Activated T-helper 2 cell treated with anti-CD3 and anti-CD28 coated beads, Interferon-gamma antibody, Interleukin-2, Interleukin-4, amounts not matched to agents 10 μg/mL and 5 μg/mL and 100 μg/mL, durations not matched to agents 14 hours and 24 hours and 36 hours (primary cell): ENCODE measurements at regions not wholly inside any gene's neighbourhood (a gene's known extent, or its start where the extent isn't known, plus 50 kb on each side); places are given as distances from the start of the nearest gene placed in this dataset.

Source experiments
- DNase-seq: peaks from one replicate; pipeline ENCODE4 v3.0.0; 2021; ENCODE audit warnings: low spot score
- H3K27ac Mint-ChIP-seq: one replicate; pipeline ENCODE4 v1.8.0; 2021; ENCODE audit warnings: mixed read lengths
- H3K27me3 Mint-ChIP-seq: one replicate; pipeline ENCODE4 v1.8.0; 2021; ENCODE audit warnings: low read depth, mixed read lengths
- H3K36me3 Mint-ChIP-seq: one replicate; pipeline ENCODE4 v1.8.0; 2021; ENCODE audit warnings: low read depth, mixed read lengths
- H3K4me1 Mint-ChIP-seq: one replicate; pipeline ENCODE4 v1.8.0; 2021; ENCODE audit warnings: low read depth, mixed read lengths
- H3K4me3 Mint-ChIP-seq: one replicate; pipeline ENCODE4 v1.8.0; 2021; ENCODE audit warnings: low read depth, mild to moderate bottlenecking, moderate library complexity, mixed read lengths
- H3K9me3 Mint-ChIP-seq: one replicate; pipeline ENCODE4 v1.8.0; 2021; ENCODE audit warnings: mixed read lengths
- intact Hi-C: fragments of 100-400 bp; cut with micrococcal nuclease; formaldehyde crosslinking; loops from one replicate; pipeline ENCODE4 v1.15.1; 2023

GRCh38 chr6:9361749-9362148 lies 926.4 kb upstream of the SLC35B3 start:
- Mint-ChIP-seq H3K4me1 (no peaks in the 10 kb centered on the region), H3K4me3 (no peak overlapping the region), H3K27ac (no peak overlapping the region), H3K9me3 (peaks cover 13% of the 10 kb centered on the region), H3K36me3 (no peaks in the 10 kb centered on the region), H3K27me3 (no peaks in the 10 kb centered on the region)
- DNase-seq, result no peak
- intact Hi-C loops, result no loop called here

GRCh38 chr6:9360881-9361280 lies 925.5 kb upstream of the SLC35B3 start:
- no peak overlapping the region for H3K27ac Mint-ChIP-seq
- H3K36me3 Mint-ChIP-seq, result no peaks in the 10 kb centered on the region
- H3K27me3 Mint-ChIP-seq, result no peaks in the 10 kb centered on the region
- H3K4me3 Mint-ChIP-seq, result no peak overlapping the region
- peaks cover 13% of the 10 kb centered on the region for H3K9me3 Mint-ChIP-seq
- intact Hi-C loops, result no loop called here
- DNase-seq, result no peak
- H3K4me1 Mint-ChIP-seq, result no peaks in the 10 kb centered on the region

DNA sequence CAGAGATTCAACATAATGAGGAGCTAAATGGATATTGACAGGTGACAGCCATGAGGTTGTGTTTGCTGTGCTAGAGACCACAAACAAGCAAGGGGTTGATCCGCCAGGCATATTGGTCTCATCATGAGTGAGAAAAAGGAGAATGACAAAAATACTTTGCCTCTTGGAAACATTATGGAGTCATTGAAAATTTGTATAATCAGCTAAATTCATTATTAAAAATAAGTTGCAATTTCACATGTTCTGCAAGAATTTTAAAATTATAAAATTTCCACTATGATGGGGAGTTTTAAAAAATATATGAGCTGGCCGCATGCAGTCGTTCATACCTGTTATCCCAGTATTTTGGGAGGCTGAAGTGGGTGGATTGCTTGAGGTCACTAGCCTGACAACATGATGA lies 912.3 kb upstream of the SLC35B3 start:
- Mint-ChIP-seq H3K4me1 (no peaks in the 10 kb centered on the region), H3K9me3 (peaks cover 5% of the 10 kb centered on the region), H3K27me3 (no peaks in the 10 kb centered on the region), H3K27ac (no peak overlapping the region), H3K36me3 (no peaks in the 10 kb centered on the region), H3K4me3 (no peak overlapping the region)
- intact Hi-C loops, result no loop called here
- no peak for DNase-seq

GRCh38 chr6:9346923-9347322 lies 911.6 kb upstream of the SLC35B3 start:
- peaks cover 1% of the 10 kb centered on the region for H3K9me3 Mint-ChIP-seq
- H3K27ac Mint-ChIP-seq, result no peak overlapping the region
- no peaks in the 10 kb centered on the region for H3K27me3 Mint-ChIP-seq
- H3K4me3 Mint-ChIP-seq, result no peak overlapping the region
- intact Hi-C loops, result no loop called here
- DNase-seq, result no peak
- H3K4me1 Mint-ChIP-seq, result no peaks in the 10 kb centered on the region
- no peaks in the 10 kb centered on the region for H3K36me3 Mint-ChIP-seq

- Mint-ChIP-seq H3K36me3 (no peaks in the 10 kb centered on the region), H3K9me3 (peaks cover 10% of the 10 kb centered on the region), H3K27ac (no peak overlapping the region), H3K4me3 (no peak overlapping the region), H3K27me3 (no peaks in the 10 kb centered on the region), H3K4me1 (no peaks in the 10 kb centered on the region)
- DNase-seq, result no peak
- intact Hi-C loops, result no loop called here
These were observed 900.1 kb upstream of the SLC35B3 start for GRCh38 chr6:9335431-9335830.

DNA sequence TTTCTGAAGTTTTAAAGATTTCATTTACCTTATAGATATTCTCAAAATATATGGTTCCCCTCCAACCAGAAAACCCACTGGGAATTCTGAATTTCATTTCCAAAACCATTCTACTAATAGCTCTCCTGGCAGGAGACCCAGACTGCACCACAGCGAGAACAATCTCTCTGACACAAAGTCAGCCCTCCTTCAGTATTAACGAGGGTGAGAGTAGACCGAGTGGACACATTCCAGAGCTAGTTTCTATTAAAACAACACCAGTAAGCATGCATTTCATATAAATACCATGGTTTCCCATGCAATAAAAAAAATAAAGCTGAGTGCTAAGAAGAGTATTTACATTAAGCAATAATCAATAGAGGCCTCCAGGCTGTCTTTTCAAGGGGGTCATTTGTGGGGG lies 899.6 kb upstream of the SLC35B3 start:
- H3K27me3 Mint-ChIP-seq, result no peaks in the 10 kb centered on the region
- H3K27ac Mint-ChIP-seq, result no peak overlapping the region
- no peaks in the 10 kb centered on the region for H3K4me1 Mint-ChIP-seq
- H3K9me3 Mint-ChIP-seq, result peaks cover 10% of the 10 kb centered on the region
- H3K4me3 Mint-ChIP-seq, result no peak overlapping the region
- intact Hi-C loops, result no loop called here
- DNase-seq, result no peak
- H3K36me3 Mint-ChIP-seq, result no peaks in the 10 kb centered on the region

DNA sequence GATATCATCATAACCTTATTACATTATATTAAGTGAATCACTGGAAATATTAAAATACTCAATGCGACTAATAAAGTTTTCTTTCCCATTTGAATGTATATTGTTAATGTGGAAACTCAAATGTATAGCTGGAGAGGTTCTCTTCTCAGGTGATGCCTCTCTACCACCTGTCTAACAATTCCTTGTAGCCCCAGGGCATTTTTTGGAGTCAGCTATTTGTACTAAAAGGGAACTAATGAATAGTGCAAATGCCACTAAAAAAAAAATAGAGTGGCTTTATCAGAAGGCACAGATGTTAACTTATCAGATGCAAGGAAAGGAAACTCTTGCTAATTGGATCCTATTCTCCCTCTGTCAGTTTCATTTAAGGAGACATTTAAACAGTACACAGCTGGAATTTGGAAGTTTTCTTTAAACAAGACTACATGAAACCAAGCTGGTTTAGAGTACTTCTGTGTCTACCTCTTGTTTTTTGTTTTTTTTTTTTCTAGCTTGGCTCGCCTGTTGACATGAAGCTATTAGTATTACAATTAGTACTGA lies 897.0 kb upstream of the SLC35B3 start:
- Mint-ChIP-seq H3K4me1 (no peaks in the 10 kb centered on the region), H3K9me3 (peaks cover 15% of the 10 kb centered on the region), H3K27me3 (no peaks in the 10 kb centered on the region), H3K4me3 (no peak overlapping the region), H3K36me3 (no peaks in the 10 kb centered on the region), H3K27ac (no peak overlapping the region)
- no peak for DNase-seq
- intact Hi-C loops, result no loop called here

DNA sequence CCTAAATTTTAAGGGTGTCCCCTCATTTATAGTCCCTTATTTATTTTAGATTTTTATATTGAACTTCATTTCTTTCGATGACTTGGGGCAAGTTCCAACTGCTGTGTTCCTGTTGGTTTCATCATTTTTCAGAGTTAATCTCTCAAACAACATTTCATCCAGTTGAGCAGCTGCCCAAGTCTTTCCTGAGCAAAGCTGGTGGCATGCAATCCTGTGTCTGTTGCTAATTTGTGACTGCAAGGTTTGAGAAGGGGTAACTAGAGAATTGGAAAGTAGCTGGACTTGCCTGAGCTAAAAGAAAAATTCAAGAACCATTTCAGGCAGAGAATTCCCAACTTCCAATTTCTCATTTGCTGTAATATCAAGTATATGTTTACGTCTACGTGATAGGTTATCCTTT lies 881.5 kb upstream of the SLC35B3 start:
- Mint-ChIP-seq H3K27me3 (no peaks in the 10 kb centered on the region), H3K36me3 (no peaks in the 10 kb centered on the region), H3K9me3 (no peaks in the 10 kb centered on the region), H3K4me3 (no peak overlapping the region), H3K4me1 (no peaks in the 10 kb centered on the region), H3K27ac (no peak overlapping the region)
- intact Hi-C loops, result no loop called here
- no peak for DNase-seq

GRCh38 chr6:9315966-9316650 lies 880.8 kb upstream of the SLC35B3 start:
- Mint-ChIP-seq H3K4me3 (no peak overlapping the region), H3K4me1 (no peaks in the 10 kb centered on the region), H3K27ac (no peak overlapping the region), H3K36me3 (no peaks in the 10 kb centered on the region), H3K9me3 (no peaks in the 10 kb centered on the region), H3K27me3 (no peaks in the 10 kb centered on the region)
- DNase-seq, result no peak
- intact Hi-C loops, result no loop called here

DNA sequence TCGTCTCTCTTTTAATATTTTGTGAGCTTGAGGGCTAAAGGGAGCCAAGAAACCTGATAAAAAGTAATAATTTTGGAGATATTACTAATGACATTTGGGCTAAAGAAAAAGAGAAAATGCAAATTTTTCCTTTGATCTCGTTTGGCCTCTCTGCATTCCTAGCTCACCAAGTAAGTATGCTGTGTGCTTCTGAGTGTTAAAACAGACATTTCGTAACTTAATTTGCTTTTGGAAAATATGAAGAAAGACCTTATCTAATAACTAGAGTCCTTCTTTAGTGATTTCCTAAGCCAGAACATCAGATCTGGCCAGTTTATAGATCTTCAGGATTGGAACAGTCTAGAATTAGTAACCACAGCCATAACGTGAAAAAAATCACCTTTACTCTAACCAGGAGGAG lies 872.9 kb upstream of the SLC35B3 start:
- DNase-seq, result no peak
- Mint-ChIP-seq H3K4me3 (no peak overlapping the region), H3K27ac (no peak overlapping the region), H3K9me3 (peaks cover 3% of the 10 kb centered on the region), H3K27me3 (no peaks in the 10 kb centered on the region), H3K36me3 (no peaks in the 10 kb centered on the region), H3K4me1 (no peaks in the 10 kb centered on the region)
- intact Hi-C loops, result no loop called here

DNA sequence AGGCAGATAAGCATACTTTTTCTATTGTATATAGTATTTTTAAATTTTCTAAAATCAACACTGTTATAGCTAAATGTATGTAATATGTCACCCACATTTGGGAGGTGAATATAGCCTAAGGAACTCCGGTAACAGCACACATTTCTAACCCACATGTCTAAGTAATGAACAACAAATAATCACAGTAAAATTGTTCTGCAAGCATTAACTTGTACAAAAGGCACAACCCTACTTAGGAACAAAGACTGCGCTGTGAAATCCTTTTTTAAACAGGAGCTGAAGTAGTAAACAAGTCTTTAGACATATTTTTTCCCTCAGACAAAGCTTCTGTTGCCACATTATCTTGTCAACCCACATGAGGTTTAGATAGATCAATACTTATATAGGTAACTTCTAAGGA lies 872.4 kb upstream of the SLC35B3 start:
- H3K27ac Mint-ChIP-seq, result no peak overlapping the region
- H3K4me1 Mint-ChIP-seq, result no peaks in the 10 kb centered on the region
- H3K27me3 Mint-ChIP-seq, result no peaks in the 10 kb centered on the region
- DNase-seq, result no peak
- peaks cover 3% of the 10 kb centered on the region for H3K9me3 Mint-ChIP-seq
- no peaks in the 10 kb centered on the region for H3K36me3 Mint-ChIP-seq
- intact Hi-C loops, result no loop called here
- H3K4me3 Mint-ChIP-seq, result no peak overlapping the region

DNA sequence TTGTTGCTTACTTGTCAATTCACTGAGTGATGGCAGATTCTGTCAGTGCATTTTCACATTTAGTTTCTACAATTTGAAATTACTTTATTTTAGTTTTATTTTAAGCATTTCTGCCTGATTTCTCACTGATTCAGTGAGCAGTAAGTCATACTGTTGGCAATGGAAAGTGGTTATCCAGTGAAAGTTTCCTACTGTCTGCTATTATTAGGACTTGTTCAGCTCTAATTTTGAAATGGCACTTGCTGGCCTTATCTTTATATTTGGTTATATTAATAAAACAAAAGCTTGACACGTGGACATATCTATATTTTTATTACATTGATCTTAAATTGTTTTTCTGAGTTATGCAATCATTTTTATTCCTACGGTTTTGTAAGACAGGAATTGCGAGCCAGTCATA lies 871.8 kb upstream of the SLC35B3 start:
- H3K27me3 Mint-ChIP-seq, result no peaks in the 10 kb centered on the region
- no peaks in the 10 kb centered on the region for H3K36me3 Mint-ChIP-seq
- H3K4me3 Mint-ChIP-seq, result no peak overlapping the region

DNA sequence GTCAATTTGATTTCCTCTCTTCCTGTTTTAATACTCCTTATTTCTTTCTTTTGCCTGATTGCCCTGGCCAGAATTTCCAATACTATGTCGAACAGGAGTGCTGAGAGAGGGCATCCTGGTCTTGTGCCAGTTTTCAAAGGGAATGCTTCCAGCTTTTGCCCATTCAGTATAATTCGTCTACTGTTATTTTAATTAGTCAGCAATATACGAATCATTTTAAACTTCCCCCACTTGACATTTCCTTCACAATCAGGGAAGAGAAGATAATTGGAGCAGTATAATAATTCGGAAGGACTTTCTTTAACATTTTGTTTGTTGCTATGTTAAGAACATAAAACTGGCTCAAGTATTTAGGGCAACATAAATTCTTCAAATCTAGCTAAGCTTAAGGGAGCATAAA lies 860.3 kb upstream of the SLC35B3 start:
- Mint-ChIP-seq H3K4me3 (no peak overlapping the region), H3K9me3 (peaks cover 15% of the 10 kb centered on the region), H3K36me3 (no peaks in the 10 kb centered on the region), H3K27ac (no peak overlapping the region), H3K27me3 (no peaks in the 10 kb centered on the region), H3K4me1 (no peaks in the 10 kb centered on the region)
- no peak for DNase-seq
- intact Hi-C loops, result no loop called here

More for the DNA sequence above, 871.8 kb upstream of the SLC35B3 start:
- DNase-seq, result no peak
- Mint-ChIP-seq H3K27ac (no peak overlapping the region), H3K9me3 (peaks cover 3% of the 10 kb centered on the region), H3K4me1 (no peaks in the 10 kb centered on the region)
- intact Hi-C loops, result no loop called here

GRCh38 chr6:9292975-9293374 lies 857.6 kb upstream of the SLC35B3 start:
- no peak overlapping the region for H3K27ac Mint-ChIP-seq
- no peak for DNase-seq
- H3K36me3 Mint-ChIP-seq, result no peaks in the 10 kb centered on the region
- no peaks in the 10 kb centered on the region for H3K27me3 Mint-ChIP-seq
- peaks cover 15% of the 10 kb centered on the region for H3K9me3 Mint-ChIP-seq
- no peaks in the 10 kb centered on the region for H3K4me1 Mint-ChIP-seq
- H3K4me3 Mint-ChIP-seq, result no peak overlapping the region
- intact Hi-C loops, result no loop called here
